Midbrain (tissue), 1 donor: ENCODE measurements at regions not wholly inside any gene's neighbourhood (a gene's known extent, or its start where the extent isn't known, plus 50 kb on each side); places are given as distances from the start of the nearest gene placed in this dataset.
"Not testable (repeated sequence)": the region's sequence is repeated elsewhere in the genome, so short reads cannot be mapped to it uniquely, and the experiment has no call there.

Experiments
- DNase-seq: peaks from one replicate; lab custom pipeline; 2025; lab: John Stamatoyannopoulos, UW

DNA sequence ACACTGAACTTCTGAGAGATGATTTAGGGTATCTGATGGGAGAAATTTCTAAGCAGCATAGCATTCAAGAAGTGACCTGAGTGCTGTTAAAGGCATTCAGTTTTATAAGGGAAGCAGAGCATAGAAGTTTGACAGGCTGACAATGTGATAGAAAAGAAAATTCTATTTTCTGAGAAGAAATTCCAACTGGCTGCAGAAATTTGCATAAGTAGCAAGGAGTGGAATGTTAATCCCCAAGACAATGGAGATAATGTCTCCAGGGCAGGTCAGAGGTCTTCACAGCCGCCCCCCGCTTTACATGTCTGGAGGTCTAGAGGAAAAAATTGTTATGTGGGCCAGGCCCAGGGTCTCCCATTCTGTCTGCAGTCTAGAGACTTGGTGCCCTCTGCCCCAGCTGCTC is 1361.8 kb upstream of the EYS start:
- DNase-seq: no peak

DNA sequence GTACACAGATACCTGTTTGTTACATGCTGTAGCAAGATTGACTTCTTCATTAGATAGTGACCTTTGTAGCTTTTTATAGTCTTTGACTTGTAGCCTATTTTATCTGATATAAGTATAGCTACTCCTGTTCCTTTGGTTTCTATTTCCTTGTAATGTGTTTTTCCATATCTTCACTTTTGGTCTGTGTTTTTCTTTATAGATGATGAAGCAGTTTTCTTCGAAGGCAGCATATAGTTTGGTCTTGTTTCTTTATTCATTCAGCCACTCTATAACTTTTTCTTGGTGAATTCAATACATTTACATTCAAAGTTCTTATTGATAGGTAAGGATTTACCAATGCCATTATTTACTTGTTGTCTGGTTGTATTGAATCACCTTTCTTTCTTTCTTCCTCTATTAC is 1357.3 kb upstream of the EYS start:
- no peak for DNase-seq

DNA sequence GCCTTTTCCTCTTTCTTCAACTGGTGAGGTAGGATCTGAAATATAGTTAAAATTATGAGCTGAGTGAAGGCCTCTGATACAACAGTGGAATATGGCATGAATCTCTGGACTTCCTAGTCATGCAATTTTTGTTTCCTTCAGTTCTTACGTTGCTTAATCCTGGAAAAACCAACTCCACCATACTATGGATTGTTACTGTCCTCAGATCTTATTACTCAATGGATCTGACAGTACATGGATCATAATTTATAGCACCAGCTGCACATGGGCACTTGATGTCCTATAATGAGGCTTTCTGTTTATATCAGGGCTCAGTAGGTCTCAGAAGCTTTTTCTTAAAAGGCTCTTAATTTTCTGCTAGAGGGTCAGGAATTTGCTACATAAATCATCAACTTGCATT is 1341.0 kb upstream of the EYS start:
- no peak for DNase-seq

DNA sequence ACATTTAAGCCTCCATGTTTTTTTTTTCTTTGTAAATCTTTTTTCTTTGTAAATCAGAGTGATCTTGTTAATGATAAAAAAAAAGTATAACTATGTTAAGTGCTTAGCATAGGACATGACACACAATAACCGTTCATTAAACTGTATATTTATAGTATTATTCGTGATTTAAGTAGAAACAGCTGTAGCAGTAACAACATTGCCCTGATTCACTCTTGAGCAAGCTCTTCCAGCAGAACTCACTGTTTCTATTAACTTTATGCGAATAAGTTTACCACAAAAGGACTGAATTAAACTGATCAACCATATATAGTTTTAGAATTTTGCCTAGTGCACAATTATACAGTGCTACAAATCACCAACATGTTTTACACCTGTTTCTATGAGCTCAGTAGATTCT is 1338.0 kb upstream of the EYS start:
- no peak for DNase-seq

DNA sequence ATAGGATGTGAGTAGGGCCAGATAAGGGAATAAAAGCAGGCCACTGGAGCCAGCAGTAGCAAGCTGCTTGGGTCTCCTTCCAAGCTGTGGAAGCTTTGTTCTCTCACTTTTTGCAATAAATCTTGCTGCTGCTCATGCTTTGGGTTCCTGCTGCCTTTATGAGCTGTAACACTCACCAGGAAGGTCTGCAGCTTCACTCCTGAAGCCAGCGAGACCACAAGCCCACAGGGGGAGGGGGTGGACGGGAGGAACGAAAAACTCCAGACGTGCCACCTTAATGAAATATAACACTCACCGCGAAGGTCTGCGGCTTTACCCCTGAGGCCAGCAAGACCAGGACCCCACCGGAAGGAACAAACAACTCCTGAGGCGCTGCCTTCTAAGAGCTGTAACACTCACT is 1324.4 kb upstream of the EYS start:
- DNase-seq: no peak

DNA sequence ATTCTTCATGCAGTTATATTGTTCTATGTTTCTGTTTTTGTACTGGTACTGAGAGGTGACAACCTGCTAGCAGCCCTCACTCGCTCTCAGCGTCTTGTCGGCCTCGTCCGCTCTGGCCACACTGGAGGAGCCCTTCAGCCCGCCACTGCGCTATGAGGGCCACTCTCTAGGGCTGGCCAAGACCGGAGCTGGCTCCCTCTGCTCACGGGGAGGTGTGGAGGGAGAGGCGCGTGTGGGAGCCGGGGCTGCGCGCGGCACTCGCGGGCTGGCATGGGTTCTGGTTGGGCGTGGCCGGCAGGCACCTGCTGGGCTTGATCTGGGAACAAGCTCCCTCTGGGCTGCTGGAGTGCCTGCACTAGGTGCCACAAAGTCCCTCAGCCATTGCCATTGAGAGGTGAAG is 1323.8 kb upstream of the EYS start:
- no peak for DNase-seq

DNA sequence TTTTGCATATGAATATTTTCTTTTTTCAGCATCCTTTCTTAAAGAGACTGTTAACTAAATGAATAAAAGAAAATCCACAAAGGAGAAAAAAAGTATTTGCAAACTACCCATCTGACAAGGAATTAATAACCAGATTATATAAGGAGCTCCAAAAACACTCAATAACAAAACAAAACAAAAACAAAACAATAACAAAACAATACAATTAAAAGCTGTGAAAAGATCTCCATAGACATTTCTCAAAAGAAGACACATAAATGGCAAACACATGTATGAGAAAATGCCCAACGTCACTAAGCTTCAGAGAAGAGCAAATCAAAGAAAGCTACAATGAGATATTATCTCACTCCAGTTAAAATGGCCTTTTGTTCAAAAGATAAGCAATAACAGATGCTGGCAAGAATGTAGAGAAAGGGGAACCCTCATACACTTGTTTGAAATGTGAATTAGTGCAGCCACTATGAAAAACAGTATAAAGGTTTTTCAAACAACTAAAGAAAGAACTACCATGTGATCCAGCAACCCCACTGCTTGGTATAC is 1310.0 kb upstream of the EYS start:
- DNase-seq: no peak

DNA sequence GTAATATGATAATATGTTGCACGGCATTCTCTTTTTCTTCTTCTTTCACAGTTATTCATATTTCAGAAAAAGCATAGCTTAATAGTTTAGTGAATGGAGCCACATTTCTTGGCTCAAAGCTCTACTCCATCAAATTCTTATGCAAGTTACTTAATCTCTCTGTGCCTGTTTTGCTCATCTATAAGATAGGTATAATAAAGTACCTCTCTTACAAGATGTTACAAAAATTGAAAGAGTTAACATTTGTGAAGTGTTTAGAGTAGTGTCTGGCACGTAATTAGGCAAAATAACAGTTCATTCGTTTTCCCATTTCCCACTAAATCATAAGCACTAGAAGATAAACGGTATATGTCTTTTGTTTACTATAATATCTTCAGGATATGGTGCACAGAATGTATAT is 1304.4 kb upstream of the EYS start:
- no peak for DNase-seq

DNA sequence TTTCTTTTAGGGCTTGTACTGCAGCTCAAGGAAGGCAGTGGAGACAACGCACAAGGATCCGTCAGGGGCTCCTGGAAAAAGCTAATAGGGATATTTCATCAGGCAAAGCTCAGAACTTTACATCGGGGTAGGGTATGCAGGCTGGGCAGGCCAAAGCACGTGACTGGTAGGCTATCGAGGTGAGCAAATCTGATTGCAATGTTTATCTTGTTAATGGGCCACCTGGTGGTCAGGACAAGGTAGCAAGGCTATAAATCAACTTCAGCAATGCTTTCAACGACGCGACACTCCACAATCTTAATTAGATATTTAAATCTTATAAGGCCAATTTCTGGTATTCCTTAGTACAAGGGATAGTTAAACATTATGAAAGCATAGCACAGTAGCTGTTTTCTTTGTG is 1302.8 kb upstream of the EYS start:
- no peak for DNase-seq

DNA sequence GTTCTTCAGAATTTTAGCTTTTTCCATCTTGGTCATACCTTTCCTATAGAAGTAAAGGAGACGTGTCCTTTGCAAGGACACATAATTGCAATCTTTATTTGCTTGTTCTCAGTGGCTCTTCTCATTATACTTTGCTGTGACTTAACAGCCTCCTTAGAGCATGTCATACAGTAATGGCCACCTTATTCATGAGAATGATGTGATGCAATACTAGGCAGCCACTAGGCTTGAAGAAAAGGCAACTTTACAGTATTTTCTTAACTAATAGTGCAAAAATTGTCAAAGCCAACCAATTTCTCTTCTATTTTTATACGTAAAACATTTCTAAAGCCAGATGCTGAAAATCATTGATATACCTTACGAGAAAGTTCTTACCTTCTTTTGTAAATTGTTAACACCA is 1296.8 kb upstream of the EYS start:
- no peak for DNase-seq

DNA sequence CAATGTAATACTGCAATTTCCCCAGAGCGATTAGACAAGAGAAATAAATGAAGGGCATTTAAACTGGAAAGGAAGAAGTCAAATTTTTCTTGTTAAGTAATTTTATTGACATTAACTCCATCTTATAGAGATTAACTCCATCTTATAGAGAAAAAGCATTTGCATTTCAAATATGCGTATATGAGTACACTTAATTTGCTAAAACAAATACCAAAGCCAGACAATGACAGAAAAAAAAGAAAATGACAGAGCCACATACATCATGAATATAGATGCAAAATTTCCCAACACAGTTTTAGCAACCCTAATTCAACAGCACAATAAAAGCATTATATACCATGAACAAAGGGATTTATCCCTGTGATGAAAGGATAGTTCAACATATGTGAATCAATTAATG is 1293.1 kb upstream of the EYS start:
- no peak for DNase-seq

DNA sequence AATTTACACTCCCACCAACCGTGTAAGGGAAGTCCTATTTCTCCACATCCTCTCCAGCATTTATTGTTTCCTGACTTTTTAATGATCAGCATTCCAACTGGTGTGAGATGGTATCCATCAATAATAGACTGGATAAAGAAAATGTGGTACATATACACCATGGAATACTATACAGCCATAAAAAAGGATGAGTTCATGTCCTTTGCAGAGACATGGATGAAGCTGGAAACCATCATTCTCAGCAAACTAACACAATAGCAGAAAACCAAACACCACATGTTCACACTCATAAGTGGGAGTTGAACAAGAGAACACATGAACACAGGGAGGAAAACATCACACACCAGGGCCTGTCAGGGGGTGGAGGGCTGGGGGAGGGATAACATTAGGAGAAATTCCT is 1290.6 kb upstream of the EYS start:
- DNase-seq: not testable (repeated sequence)

DNA sequence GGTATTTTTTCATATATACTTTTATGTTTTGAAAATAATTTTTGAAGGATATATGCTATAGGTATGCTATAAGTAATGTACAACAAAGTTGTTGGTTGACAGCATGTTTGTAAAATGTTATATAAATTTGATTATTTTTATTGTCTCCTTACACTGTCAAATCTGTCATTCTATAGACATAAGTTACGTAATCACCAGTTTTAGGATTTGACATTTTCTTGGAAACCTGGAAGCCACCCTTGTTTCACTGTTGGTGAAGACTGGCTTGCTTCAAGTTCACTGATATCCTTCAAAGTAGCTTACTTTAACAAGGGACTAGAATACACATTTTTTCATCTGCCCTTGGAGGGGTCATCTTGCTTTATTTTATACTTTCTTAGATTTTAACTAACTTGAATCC is 1288.6 kb upstream of the EYS start:
- no peak for DNase-seq

DNA sequence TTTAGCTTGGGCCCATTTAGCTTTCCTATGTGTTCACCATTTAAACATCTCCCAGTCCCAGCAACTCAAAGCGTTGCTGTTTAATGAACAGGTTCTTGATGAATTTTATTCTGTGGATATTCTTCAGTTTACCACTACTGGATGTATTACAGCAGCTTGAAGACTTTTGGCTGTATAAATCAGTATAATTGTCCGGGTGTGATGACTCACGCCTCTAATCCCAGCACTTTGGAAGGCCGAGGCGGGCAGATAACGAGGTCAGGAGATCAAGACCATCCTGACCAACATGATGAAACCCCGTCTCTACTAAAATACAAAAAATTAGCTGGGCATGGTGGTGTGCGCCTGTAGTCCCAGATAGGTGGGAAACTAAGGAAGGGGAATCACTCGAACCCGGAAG is 1286.7 kb upstream of the EYS start:
- DNase-seq: not testable (repeated sequence)

DNA sequence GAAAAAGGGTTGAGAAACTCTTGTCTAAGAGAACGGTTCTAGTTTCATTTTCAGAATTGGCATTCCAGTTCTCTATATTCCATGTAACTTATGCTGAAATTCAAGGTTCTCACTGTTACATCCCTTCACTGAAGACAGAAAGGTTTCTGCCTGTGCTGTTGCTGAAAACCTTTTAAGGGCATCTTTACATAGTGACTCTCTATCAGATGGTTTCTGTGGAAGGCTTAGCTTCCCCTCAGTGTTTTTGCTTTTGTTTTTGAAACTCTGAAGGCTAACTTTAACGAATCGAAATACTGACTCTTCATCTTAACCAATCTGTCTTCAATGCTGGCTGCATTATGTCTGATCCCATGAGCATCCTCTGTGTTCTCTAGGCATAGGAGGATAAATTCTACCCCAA is 1286.2 kb upstream of the EYS start:
- DNase-seq: no peak

DNA sequence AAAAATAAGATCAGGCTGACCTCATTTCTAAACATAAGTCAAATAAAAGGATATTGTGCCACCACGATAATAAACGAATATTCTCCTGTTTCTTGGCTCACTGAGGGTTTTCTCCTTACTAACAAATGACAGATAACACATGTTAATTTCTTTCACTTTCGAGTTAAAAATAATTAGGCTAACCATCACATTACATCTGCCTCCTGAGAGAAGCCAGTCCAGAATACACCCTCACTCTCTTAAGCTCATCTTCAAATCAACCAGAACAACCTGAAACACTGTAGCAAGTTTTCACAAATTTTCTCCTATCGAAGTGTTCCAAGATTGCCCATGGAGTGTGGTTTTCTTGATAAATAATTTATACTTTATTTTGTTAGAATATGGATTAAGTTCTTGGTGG is 1285.6 kb upstream of the EYS start:
- no peak for DNase-seq

DNA sequence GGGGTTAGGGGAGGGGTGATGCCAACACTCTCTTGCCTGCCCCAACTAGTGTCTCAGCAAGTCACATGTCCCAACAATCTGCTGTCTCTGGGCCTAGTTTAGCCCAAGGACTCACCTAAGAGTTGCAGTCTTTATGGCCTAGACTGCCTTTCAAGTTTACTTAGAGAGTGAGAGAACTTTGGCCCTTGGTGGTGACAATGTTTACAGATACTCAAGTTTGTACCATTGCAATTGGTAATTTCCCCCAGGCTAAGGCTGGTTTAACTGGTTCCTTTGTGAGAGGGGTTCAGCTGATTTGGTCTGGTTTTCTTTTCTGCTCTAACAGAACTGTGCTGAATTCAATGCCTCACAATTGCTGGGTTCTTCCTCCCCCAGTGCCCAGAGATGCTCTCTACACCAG is 1279.9 kb upstream of the EYS start:
- no peak for DNase-seq

DNA sequence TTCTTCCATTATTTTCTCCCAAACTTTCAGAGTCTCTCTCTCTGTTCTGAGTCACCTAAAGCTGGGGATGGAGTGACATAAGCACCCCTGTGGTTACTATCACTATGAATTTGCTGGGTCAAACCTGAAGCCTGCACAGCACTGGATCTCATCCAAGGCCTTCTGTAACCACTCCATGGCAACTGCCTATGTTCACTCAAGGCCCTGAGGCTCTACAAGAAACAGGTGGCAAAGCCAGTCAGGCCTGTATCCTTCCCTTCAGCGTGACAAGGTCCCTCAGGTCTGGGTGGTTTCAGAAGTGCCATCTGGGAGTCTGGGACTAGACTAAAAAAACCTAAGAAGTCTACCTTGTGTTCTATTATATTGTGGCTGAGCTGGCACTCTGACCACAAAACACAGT is 1278.8 kb upstream of the EYS start:
- no peak for DNase-seq

DNA sequence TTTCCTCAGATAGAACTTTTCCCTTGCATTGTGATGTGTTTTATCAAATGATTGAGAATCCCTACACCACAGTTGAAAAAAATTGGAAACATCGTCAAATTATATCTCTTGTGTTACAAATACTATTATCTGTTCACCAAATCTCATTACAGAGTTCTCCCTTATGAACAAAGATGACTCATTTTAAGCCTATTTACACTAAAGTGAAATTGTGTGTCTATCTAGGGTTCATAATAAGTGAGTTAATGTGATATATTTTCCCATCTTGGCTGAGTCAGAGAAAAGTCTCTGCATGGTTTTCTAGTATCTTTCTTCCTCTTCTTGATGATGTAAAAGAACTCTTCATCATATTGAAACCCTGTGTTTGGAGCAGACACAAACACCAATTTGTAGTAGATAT is 1263.3 kb upstream of the EYS start:
- no peak for DNase-seq

DNA sequence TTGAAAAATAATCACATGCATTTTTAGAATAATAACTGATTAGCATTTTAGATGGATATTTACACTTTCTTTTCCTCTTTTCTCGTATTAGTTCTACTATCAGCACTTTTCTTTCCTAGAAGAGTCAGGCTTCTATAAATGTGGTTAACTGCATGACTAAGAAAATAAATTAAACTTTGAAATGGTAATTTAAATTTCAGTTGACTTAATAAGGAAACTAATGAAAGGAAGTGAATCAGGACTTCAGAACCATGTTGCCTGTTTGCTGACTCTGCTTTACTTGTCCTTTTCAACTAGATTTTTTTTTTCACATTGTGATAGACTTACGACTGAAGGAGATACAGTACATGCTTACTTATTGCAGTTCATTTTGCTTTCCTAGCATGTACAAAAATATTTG is 1258.2 kb upstream of the EYS start:
- DNase-seq: no peak

DNA sequence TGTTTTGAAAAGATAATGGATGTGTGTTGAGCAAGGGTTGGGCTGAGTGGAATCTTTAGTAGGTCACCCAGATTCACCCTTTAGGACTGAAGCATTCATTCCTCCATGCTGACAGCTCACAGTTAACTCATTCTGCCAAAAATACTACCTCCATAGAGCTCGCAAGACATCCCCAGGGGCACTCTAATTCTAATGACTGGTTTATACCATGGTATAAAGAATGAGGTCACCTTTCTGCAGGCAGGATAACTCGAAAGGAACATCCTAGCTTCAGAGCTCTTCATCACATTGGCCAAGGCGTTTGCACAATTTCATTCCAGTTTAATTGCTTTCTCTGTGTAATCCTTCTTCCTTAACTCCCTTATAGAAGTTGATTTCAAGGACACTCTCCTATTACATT is 1257.2 kb upstream of the EYS start:
- no peak for DNase-seq

DNA sequence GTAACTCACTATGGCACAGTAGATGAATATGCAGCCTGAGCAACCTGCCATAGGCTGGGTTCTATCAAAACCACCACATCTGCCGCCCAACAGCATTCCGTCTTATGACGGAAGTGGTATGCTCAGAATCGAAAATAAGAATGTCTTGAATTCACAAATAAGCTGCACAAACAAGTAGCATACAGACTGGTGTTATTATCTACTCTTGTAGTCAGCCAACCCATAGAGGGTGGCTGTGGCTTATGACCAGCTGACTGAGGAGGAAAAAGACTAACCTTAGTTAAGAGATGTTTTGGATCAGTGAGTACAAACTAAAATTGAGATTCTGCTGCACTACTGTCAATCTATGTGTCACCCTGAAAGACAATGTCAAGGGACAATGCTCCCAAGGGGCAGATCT is 1255.1 kb upstream of the EYS start:
- no peak for DNase-seq

DNA sequence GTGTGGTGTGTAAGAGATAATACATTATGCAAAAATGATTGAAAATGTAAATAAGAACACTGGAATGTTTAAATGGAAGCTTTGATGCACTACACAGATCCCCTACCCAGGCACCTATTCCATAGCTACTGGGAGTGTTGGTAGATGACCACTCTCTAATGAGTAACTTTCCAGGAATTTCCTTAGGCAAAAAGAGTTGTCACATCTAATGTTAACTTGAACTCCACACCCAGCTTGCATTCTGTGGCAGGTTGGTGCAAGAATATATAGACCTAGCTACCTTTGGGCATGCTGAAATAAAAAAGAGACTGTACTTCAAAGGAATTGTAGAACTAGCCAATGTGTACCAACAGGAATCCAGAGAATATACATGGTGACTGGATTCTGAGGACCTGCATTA is 1254.2 kb upstream of the EYS start:
- DNase-seq: no peak

DNA sequence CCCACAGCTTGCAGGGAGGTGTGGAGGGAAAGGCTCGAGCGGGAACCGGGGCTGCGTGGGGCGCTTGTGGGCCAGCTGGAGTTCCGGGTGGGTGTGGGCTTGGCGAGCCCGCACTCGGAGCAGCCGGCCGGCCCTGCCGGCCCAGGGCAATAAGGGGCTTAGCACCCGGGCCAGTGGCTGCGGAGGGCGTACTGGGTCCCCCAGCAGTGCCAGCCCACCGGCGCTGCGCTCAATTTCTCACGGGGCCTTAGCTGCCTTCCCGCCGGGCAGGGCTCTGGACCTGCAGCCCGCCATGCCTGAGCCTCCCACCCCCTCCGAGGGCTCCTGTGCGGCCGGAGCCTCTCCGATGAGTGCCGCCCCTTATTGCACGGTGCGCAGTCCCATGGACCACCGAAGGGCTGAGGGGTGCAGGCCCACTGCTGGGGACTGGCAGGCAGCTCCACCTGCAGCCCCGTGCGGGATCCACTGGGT is 1242.2 kb upstream of the EYS start:
- DNase-seq: no peak

DNA sequence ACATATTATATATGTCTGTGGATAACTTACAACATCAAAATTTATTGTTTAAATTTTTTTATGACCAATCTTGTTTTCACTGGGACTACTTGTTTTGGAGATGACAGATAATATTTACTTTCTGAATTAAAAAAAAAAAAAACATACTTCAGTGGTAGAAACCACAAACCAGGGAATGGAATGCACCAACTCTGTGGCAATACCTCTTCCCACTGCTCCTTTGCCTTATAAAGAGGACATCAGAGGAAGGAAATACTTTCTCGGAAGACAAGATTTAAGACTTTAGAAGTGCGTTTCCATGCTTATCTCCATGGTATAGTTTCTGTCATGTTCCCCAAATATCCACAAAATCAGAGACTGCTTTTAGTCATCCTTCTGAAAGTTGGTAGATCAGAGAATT is 1241.1 kb upstream of the EYS start:
- DNase-seq: no peak
